NCI-H1092 (cell line): ENCODE measurements at regions not wholly inside any gene's neighbourhood (a gene's known extent, or its start where the extent isn't known, plus 50 kb on each side); places are given as distances from the start of the nearest gene placed in this dataset.
"Not testable (repeated sequence)": the region's sequence is repeated elsewhere in the genome, so short reads cannot be mapped to it uniquely, and the experiment has no call there.

Experiments
- DNase-seq: peaks from one replicate; lab custom pipeline; 2025; lab: John Stamatoyannopoulos, UW

DNA sequence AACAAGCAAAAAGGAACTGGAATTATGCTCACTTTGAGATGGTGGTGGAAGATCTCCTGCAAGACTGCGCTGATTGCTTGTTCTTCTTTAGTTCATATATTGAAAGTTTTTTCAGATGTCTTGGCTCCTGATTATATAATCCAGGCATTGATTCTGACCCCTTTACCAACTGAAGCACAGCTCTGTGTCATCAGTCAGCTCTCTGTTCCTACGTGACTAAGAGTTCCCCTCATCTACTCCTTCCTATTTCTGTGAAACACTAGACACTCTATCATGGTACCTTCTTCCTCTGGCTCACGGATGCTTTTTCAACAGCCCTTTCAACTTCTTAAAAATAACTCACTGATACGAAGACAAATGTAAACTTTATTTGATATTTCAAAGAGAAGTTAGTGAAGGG, 788.6 kb downstream of the SOCS6 start:
- no peak for DNase-seq

DNA sequence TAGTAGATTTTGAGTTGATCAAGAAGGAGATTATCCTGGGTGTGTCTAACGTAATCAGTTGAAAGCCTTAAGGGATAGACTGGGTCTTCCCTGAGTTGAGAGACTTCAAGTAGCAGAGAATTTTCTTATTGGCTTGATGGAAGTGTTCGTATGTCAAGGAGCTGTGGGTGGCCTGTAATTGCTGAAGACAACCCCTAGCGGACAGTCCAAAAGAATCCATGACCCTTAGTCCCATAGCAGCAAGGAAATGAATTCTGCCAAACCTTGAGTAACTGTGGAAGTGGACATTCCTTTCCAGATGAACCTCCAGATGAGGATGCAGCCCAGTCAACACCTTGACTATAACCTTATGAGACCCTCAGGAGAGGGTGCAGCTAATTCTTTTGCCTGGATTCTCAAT, 786.3 kb downstream of the SOCS6 start:
- no peak for DNase-seq

DNA sequence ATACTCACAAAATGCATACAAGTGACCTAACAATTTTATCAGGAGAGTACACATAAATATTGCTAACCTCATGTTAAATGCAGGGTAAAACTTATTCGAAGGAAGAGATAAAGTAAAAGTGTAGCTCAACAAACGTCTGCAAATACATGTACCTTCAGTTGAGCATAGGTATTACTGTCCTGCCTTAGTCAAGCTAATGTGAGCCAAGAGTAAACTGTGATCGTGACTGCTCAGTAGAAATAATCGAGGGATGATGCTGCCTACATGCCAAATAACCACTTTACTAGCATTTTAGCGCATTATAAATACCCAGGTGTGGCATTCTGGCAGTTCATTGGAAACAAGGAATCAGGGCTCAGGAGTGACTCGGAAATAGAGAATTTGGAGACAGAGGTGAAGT, 779.5 kb downstream of the SOCS6 start:
- no peak for DNase-seq

DNA sequence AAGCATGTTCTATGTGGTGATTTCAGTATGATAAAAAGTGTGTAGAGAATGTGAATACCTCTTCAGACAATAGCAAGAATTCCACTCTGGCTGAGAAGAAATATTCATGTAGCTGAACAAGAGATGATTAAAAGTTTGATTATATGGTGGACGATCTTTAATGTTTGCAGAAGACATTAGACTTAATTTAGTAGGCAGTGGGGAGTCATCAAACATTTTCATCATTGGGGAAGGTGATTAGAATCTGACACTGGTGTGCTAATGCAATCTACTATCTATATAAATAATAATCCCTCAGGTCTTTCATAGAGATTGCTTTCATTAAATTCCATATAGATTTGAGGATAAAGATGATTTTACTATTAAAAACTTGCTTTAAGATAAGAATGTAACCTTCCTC, 761.0 kb downstream of the SOCS6 start:
- DNase-seq = no peak

DNA sequence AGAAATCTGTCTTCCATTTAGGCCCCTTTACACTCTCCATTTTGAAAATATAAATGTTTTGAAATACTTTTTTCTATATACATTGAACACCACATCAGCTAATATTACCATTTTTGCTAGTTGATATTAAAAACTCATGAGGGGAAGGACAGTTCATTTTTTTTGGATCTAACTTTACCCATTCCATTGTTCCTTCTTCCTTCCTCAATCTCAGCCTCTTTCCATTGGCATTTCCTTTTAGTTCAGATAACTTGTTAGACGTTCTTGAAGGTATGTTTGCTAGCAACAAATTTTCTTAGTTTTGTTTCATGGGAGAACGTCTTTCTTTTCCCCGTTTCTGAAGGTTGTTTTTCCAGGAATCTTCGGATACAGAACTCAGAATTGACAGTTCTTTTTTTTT, 759.0 kb downstream of the SOCS6 start:
- no peak for DNase-seq

DNA sequence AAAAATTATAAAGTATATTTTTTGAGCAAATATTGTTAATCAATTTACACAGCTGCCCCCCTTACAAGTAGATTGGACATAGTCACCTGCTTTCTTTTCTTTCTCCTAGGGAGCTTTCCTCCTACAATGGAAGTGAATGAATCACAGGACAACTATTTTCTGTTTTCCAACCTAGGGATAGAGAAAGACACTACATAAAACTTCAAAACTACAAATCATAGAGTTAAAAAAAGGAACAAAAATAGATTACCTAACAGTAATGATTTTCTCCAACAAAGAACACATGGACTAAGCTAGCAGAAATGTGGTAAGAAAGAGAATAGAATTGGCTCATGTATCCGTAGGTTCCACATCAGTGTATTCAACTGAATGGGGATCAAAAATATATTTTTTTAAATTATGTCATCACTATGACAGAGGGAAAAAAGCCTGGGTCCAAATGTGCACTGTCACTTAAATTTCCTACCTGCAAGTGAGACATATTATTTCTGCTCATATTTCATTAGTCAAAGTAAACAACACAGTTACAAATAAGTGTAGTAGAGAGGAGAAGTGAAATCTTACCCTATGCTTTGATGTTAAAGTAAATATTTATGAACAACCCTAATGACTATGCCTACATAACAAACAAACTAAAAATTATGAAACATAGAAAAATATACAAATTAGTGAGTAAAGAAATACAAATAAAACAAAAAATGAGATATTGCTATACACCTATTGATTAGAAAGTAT, 756.7 kb downstream of the SOCS6 start:
- no peak for DNase-seq

DNA sequence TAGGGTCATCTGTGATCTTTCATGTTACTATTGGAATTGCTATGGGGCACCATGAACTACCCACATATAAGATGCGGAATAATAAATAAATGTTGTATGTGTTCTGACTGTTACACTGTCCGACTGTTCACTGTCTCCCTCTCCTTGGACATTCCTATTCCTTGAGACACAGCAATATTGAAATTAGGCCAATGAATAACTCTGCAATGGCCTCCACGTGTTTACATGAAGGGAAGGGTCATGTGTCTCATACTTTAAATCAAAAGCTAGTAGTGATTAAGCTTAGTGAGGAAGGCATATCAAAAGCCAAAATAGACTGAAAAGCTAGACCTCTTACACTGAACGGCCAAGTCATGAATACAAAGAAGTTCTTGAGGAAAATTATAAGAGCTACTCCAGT, 751.3 kb downstream of the SOCS6 start:
- no peak for DNase-seq

DNA sequence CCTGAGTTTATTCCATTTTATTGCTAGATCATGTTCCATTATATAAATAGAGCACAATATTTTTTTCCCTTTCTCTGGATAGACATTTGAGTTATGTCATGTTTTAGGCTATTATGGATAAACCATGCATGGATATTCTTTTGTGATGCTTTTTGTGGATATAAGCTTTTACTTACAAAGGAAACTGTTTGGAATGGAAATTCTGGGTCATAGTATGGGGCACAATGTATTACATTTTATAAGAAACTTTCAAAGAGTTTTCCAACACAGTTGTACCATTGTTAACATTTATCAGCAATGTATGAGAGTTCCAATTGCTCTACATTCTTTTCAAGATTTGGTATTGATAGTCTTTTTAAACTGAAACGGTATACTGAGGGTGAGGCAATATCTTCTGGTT, 749.4 kb downstream of the SOCS6 start:
- no peak for DNase-seq

DNA sequence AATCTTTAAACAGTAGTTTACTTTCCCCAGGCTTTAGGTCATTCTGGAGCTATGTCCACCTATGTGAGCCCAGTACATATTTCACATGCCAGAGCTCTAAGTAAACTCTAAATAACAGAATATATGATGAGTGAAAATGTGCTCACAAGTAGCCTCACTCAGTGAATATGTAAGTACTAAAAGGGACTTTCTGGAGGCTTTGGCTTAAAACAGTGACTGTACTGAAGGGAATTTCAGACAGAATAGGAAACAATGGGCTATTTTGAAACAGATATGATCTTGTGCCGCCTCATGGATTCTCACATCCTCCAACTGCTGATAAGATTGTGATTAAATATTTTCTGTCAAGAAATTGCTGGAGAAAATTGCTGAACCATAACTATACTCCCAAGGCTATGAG, 747.9 kb downstream of the SOCS6 start:
- DNase-seq = no peak

DNA sequence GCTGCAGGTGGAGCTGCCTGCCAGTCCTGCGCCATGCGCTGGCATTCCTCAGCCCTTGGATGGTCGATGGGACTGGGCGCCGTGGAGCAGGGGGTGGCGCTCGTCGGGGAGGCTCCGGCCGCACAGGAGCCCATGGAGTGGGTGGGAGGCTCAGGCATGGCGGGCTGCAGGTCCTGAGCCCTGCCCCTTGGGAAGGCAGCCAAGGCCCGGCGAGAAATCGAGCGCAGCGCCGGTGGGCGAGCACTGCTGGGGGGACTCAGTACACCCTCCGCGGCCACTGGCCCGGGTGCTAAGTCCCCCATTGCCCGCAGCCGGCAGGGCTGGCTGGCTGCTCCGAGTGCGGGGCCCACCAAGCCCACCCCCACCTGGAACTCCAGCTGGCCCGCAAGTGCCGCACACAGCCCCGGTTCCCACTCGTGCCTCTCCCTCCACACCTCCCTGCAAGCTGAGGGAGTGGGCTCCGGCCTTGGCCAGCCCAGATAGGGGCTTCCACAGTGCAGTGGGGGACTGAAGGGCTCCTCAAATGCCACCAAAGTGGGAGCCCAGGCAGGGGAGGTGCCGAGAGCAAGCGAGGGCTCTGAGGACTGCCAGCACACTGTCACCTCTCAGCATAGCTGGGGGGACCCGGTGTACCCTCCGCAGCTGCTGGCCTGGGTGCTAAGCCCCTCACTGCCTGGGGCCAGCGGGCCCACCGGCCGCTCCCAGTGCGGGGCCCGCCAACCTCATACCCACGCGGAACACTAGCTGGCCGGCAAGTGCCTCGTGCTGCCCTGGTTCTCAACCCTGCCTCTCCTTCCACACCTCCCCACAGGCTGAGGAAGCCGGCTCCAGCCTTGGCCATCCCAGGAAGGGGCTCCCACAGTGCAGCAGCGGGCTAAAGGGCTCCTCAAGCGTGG, 742.7 kb downstream of the SOCS6 start:
- DNase-seq = not testable (repeated sequence)

DNA sequence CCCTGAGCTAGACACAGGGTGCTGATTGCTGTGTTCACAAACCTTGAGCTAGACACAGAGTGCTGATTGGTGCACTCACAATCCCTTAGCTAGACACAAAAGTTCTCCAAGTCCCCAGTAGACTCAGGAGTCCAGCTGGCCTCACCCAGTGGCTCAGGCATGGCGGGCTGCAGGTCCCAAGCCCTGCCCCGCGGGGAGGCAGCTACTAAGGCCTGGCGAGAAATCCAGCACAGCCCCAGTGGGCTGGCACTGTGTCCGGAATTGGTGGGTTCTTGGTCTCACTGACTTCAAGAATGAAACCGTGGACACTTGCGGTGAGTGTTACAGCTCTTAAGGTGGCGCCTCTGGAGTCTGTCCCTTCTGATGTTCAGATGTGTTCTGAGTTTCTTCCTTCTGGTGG, 741.2 kb downstream of the SOCS6 start:
- DNase-seq = not testable (repeated sequence)

DNA sequence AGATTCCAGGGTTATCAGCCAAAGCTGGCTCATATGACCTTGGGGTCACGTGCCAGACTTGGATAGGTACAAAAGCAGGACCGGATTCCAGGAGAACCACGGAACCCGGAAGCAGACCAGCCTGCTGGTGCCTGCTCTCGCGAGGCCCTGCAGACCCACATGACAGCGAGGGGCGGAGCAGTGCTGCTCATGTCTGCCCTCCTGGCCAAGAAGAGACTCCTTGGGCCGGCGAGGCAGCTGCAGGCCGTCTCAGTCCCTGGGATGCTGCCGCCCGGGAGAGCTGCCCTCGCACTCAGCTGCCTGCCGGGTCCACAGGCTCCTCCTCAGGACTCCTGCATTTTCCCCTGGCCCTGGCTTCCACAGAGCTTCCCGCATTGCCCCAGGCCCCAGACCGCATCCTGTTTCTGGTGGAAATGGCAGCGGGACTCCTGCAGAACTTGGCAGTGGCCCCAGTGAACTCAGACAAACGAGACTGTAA, 739.5 kb downstream of the SOCS6 start:
- no peak for DNase-seq

DNA sequence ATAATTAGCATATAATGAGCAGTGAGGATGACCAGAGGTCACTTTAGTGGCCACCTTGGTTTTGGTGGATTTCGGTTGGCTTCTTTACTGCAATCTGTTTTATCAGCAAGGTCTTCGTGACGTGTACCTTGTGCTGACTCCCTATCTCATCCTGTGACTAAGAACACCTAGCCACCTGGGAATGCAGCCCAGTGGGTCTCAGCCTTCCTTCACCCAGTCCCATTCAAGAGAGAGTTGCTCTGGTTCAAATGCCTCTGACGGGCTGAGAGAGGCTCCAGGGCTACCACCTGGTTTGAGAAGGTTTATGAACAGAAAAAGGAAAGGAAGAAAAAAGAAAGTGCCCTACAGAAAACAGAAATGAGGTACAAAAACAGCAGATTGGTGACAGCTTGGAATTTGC, 738.7 kb downstream of the SOCS6 start:
- DNase-seq = no peak

DNA sequence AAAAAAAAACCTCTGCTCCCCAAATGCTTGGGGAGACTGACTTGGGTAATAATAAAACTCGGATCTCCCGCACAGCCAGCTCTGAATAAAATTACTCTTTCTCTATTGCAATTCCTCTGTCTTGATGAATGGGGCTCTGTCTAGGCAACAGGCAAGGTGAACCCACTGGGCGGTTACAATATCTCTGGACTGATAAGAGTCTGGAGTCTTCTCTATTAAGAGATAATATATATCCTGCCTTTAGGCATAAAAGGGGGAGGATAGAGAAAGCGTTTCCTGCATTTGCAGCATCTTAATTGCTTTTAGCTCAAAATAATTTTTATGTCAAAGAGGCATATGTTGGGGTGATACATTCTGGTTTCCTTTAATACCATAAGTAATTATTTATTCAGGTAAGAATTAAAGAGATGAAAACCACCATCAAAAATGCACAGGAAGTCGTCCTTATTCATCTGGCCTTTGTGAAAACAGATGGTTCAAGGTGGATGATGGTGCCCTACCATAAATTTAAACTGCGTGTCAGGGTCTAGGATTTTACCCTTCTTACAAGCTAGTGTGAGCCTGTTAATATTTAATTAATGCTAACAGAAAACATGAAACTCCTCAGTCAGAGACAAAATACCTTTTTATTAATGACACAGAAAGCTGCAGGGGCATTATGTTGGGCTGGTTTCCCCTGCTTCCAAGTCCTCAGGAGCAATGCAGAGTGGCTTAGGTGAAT, 736.8 kb downstream of the SOCS6 start:
- no peak for DNase-seq

DNA sequence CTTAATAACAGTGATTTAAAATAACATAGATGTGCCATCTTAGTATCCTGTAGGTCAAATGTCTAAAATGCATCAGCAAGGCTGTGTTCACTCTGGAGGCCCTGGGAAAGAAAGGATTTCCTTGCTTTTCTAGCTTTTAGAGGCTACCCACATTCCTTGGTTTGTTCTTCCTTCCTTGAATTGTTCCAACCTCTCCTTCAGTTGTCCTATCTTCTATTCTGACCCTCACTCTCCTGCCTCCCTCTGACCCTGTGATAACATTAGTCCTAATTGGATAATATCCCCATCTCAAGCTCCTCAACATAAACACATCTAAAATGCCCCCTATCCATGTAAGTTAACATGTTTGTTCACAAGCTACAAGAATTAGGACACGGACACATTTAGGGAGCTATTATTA, 733.5 kb downstream of the SOCS6 start:
- DNase-seq = no peak

DNA sequence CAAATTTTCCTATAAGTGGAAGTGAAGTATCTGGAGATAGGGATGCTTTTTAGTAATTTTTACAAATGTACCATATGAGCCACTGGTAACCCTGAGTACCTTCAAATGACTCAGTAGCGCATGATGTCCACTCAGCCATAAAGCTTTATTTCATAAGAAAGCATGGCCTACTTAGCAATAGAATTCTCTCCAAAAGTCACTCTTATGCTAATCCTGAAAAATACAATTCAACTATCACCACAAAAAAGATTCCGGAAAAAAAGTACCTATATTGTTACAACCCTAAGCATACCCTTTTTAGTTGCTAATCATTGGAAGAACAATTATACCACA, 732.2 kb downstream of the SOCS6 start:
- DNase-seq = no peak

DNA sequence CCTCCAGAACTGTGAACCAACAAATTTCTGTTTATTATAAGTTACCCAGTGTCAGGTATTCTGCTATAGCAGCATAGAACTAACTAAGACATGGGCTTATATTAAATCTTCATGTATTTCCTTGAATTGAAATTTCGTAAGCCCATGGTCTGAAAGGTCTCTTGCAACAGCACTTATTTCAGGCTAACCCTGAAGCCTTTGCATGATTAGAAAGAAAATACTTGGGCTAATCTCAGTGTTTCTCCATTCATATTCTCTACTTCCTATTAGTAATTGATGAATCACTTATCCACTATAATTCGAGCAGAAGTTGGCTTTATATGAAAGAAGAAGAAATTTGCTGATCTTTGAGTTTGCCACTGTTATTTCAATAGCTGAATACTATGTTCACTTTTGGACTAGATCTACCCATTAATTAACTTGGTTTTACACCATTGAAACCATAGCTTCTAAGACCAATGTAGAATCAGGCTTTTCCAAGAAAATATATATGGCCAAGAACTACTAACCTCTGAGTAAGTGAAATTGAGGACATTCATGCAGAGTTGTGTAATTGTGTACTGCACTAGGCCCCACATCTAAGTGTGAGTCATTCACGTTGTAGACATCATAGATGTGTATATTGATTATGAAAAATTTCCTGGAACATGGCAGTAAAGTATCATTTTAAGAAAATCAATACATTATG, 731.6 kb downstream of the SOCS6 start:
- DNase-seq = no peak

DNA sequence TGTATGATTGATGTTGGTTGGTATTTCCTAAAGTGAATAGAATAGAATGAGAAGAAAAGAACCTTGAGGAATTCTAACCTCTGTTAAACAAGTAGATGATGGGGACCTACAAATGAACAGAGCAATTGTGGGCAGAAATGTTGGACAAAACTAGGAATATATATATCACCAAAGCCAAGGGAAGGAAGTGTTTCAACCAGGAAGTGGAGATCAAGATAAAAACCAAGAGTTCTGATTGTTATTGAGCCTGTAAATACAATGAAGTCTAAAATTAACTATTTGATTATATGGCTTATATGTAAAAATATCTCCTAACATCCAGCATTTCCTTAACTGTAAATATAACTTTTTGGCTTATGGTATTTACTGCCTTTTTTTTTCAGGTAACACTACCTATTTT, 730.0 kb downstream of the SOCS6 start:
- DNase-seq = no peak

DNA sequence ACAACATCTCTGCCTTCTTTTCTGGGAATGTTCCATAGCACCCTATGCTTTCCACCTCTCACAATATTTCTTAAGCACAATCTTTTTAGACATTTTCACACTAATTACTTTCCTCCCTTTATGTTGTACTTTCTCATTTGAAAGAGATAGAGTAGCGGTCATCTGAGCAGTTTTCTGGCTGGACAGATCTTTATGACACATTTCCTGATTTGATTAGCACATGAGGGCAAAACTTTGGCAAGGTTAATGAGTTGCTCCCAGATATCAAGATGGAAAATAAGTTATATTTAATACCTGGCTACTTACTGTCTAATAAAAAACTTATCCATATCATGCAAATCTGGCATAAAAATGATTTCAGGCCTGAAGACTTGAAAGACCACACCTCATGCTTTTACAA, 723.9 kb downstream of the SOCS6 start:
- DNase-seq = no peak

DNA sequence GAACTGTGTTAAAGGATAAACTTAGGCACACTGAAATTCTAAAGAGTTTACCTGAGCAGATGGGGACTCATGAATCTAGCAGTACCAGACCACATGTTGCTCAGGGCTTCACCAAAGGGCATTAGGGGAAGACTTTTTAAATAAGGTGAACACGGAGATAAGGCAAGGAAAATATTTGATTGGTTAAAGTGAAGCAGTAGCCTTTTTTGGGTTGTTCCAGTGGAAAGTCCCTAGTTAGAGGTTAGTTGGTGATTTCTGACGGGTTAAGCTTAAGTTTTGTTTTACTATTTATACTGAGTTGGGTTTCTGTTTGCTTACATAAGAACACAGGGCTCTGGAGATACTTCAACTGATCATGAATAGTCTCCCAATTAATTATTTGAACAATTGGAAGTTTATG, 722.5 kb downstream of the SOCS6 start:
- no peak for DNase-seq

DNA sequence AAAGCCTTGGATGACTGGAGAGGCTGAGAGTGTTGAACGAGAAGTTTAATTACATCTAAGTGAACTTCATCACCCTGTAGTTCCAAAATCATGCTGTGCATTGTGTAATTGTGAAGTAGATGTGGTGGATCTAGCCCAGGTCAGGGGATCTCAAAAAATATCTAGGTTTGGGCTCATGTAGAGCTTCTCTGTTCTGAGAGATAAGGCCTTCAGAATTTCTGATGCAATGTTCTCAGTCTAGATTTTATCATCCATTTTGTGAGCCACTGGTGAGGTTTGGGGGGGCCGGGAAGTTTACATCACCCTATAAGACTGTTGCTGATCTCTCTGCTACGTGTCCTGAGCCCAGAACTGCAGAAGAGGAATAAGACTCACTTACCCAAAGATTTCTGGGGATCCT, 719.4 kb downstream of the SOCS6 start:
- no peak for DNase-seq

DNA sequence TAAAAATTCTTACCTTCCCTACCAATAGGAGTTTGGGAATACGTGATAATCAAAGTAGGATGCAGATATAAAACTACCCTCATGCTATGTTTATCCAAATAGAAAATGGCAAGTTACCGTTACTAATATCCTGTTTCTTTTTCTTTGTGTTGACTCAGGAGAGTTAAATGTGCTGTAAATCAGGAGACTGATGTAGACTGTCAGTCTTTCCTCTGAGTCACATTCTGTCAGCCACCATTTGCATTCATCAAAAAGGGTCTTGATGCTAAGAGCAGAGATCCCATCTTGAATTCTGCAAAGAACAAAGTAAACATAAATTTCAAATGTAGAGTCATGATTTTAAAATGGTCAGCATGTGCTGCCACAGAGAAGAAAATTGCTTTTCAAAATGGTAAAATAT, 712.8 kb downstream of the SOCS6 start:
- no peak for DNase-seq
